ENCODE measurements at regions not wholly inside any gene's neighbourhood (a gene's known extent, or its start where the extent isn't known, plus 50 kb on each side); places are given as distances from the start of the nearest gene placed in this dataset.

GRCh38 chr2:57728691-57729090 lies 317.9 kb upstream of the VRK2 start:
- in situ Hi-C loops (cut with MboI; ENCODE audit: low sequenced_read_pairs): no loop called here

- in situ Hi-C loops (cut with MboI; ENCODE audit: low sequenced_read_pairs): no loop called here
Measured at GRCh38 chr2:57733956-57734355, 312.6 kb upstream of the VRK2 start.

DNA sequence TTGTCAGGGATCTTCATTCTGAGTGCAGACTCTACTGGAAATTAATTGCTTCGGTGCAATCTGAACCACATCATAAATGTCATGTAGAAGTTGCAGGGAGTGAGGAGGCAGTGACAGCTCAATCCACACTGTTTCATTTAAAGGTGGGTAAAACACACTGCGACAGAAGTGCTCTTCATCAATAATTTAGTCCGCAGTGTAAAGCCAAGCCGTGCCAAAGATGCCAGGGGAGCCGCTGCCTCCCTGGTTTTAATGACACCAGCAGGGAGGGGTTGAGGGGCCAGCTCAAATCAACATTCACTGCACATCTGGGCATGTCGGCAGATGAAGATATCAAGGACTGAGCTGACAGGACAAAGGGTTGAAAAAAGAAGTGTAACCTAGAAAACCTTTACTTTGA lies 305.7 kb upstream of the VRK2 start:
- in situ Hi-C loops (cut with MboI; ENCODE audit: low sequenced_read_pairs): no loop called here

DNA sequence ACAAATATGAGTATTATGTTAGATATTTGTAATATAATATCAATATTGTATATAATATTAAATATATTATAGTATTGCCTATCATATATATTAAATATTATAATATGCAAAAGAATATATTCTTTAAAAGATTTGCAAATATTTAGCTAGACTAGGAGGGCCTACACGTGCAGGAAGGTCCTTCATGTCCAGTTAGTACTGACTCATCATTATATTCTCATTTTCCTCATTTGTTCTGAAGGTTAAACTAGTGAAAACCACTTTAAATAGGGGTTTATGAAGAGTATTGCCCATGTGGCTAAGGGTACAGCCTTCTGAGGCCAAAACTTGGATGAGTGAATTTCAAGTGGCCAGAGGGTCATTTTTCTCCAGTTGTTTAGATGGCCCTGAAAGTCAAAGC lies 293.0 kb upstream of the VRK2 start:
- in situ Hi-C loops (cut with MboI; ENCODE audit: low sequenced_read_pairs): no loop called here

DNA sequence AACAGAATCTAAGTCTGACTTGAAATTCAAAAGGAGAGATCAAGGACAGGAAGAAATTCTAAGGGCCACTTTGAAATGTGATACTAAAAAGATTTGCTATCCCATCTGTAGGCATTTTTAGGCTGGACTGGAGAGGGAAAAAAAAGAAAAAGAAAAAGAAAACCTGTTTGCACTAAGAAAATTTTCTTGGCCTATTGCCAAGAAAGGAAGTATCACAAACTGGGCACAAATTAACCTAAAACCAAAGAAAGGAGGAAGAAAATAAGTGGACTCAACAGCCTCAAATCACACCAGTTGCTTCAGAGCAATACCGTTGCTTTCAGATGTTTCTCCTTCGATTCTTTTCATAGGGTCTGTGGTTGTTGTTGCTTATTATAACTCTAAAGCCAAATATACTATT lies 287.9 kb upstream of the VRK2 start:
- in situ Hi-C loops (cut with MboI; ENCODE audit: low sequenced_read_pairs): no loop called here

- in situ Hi-C loops (cut with MboI; ENCODE audit: low sequenced_read_pairs): no loop called here
Measured at GRCh38 chr2:57759131-57759530, 287.5 kb upstream of the VRK2 start.

GRCh38 chr2:57759822-57760300 lies 286.7 kb upstream of the VRK2 start:
- in situ Hi-C loops (cut with MboI; ENCODE audit: low sequenced_read_pairs): no loop called here

GRCh38 chr2:57760381-57760801 lies 286.2 kb upstream of the VRK2 start:
- in situ Hi-C loops (cut with MboI; ENCODE audit: low sequenced_read_pairs): no loop called here

DNA sequence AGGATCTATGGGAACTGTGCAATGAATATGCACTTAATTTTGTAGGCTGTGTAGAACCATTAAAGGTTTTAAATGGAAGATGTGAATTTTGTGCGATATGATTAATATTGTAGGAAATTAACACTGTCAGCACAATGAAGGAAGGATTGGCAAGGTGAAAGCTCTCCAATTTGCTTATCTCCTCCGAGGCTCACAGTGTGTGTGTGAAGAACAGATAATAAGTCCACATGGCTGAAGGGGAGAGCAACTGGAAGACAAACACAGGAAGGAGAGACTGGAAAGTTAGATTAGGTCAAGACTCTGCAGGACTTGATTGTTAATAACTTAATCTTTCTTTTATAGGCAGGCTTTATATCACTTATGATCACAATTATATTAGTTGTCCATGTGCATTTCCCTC lies 269.7 kb upstream of the VRK2 start:
- in situ Hi-C loops (cut with MboI; ENCODE audit: low sequenced_read_pairs): no loop called here

- in situ Hi-C loops (cut with MboI; ENCODE audit: low sequenced_read_pairs): no loop called here
Measured at GRCh38 chr2:57782587-57782986, 264.0 kb upstream of the VRK2 start.

- in situ Hi-C loops (cut with MboI; ENCODE audit: low sequenced_read_pairs): no loop called here
Measured at GRCh38 chr2:57793310-57793709, 253.3 kb upstream of the VRK2 start.

GRCh38 chr2:57796527-57796926 lies 250.1 kb upstream of the VRK2 start:
- in situ Hi-C loops (cut with MboI; ENCODE audit: low sequenced_read_pairs): no loop called here

DNA sequence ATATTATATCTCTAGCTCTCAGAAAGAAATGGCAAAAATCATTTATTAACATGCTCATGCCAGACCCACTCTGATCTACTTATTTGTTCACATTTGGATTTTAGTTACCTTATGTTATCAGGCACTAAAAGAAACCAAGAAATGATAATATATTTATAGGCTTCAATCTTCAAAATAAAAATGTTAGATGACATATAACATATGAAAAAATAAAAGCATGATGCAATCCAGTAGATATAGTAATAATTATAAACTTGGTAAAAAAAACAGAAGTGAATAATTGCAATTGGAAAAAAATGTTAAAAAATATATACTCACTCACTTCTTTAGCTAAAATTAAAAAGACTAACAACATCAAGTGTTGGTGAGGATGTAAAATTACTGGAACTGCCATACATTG lies 248.3 kb upstream of the VRK2 start:
- in situ Hi-C loops (cut with MboI; ENCODE audit: low sequenced_read_pairs): no loop called here

- in situ Hi-C loops (cut with MboI; ENCODE audit: low sequenced_read_pairs): no loop called here
Measured at GRCh38 chr2:57802243-57802642, 244.4 kb upstream of the VRK2 start.

DNA sequence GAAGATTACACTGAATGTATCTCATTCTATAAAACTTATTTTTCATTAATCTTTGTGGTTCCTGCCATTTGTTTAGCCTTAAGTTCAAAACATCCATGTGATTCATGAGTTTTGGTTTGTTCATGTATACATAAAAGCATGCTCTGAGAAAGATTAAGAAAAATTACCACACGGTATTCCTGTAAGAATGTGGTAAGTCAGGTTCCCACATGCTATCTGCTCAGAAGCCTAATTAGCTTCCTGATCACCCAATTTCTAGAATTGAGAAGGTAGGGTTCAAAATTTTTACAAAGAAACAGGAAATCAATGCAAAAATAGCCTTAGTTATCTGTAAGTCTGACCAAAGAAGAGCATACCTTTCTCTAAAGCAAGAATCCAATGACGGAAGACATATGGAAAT lies 241.6 kb upstream of the VRK2 start:
- in situ Hi-C loops (cut with MboI; ENCODE audit: low sequenced_read_pairs): no loop called here

GRCh38 chr2:57806449-57806968 lies 240.1 kb upstream of the VRK2 start:
- in situ Hi-C loops (cut with MboI; ENCODE audit: low sequenced_read_pairs): no loop called here

- in situ Hi-C loops (cut with MboI; ENCODE audit: low sequenced_read_pairs): no loop called here
Measured at GRCh38 chr2:57809230-57809629, 237.4 kb upstream of the VRK2 start.

GRCh38 chr2:57821088-57821487 lies 225.5 kb upstream of the VRK2 start:
- in situ Hi-C loops (cut with MboI; ENCODE audit: low sequenced_read_pairs): no loop called here

DNA sequence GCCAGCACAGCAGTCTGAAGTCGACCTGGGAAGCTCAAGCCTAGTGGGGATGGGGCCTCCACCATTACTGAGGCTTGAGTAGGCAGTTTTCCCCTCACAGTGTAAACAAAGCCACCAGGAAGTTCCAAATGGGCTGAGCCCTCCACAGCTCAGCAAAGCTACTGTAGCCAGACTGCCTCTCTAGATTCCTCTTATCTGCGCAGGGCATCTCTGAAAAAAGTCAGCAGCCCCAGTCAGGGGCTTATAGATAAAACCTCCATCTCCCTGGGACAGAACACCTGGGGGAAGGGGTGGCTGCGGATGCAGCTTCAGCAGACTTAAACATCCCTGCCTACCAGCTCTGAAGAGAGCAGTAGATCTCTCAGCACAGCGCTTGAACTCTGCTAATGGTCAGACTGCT lies 218.4 kb upstream of the VRK2 start:
- in situ Hi-C loops (cut with MboI; ENCODE audit: low sequenced_read_pairs): no loop called here

GRCh38 chr2:57834666-57835065 lies 211.9 kb upstream of the VRK2 start:
- in situ Hi-C loops (cut with MboI; ENCODE audit: low sequenced_read_pairs): no loop called here

GRCh38 chr2:57842531-57842930 lies 204.1 kb upstream of the VRK2 start:
- in situ Hi-C loops (cut with MboI; ENCODE audit: low sequenced_read_pairs): no loop called here

DNA sequence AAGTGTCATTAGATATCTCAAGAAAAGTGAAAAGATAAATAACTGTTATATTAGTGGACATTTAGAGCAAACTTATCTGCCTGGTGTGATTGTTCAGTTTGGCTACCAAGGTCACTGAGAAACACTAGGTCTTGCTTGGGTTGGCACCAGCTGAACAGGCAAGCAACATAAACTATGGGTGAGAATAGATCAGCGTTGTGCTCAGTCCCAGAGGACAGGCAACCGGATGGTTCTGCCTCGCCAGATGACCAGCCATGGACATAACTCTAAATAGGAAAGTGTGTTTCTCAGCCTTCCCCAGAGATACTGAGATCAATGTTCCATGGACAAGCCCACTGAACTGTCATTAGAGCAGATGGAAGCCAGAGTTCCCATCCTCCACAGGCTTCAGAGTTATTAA lies 203.4 kb upstream of the VRK2 start:
- in situ Hi-C loops (cut with MboI; ENCODE audit: low sequenced_read_pairs): no loop called here

DNA sequence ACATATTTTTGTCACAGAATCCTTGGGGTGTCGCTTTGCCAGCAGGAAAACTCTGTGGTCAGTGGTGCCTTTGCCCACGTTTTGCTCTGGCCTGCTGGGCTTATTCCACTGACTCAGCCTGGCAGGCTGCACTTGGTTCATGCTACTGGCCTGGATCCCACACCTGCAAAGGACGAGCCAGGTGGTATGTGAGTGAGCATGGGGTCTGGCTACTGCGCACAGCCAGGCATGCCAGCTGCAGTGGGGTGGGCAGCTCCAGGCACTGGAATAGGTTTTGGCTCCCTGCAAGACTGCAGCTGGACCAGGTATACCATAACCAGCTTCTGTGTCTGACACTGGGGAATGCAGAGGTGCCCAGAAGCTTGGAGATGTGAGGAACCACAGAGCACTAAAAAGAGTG lies 197.9 kb upstream of the VRK2 start:
- in situ Hi-C loops (cut with MboI; ENCODE audit: low sequenced_read_pairs): no loop called here

DNA sequence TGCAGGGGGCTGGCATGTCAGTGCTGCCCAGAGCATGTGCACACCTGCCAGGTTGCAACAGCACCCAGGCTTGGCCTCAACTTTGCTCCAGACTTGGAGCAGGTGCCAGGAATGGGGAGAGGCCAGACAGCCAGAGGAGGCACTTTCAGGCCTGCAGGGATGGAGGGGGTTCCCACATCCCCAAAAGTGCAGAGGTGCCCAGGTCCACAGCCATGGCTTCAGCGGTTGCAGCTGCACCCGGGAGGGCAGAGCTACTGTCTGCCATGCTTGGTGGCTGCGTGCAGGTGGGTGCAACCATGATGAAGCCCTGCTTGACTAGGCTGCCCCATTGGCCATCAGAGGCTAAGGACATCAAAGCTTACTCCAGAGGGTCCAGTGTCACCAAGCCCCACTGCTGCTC lies 196.8 kb upstream of the VRK2 start:
- in situ Hi-C loops (cut with MboI; ENCODE audit: low sequenced_read_pairs): no loop called here
